Right atrium auricular region (tissue), 2 donors: ENCODE measurements at regions not wholly inside any gene's neighbourhood (a gene's known extent, or its start where the extent isn't known, plus 50 kb on each side); places are given as distances from the start of the nearest gene placed in this dataset.
"Not testable (repeated sequence)": the region's sequence is repeated elsewhere in the genome, so short reads cannot be mapped to it uniquely, and the experiment has no call there.

Experiments used
- DNase-seq: peaks from one replicate; pipeline ENCODE4 v3.0.0-alpha.2; 2019; ENCODE audit warnings: low spot score
- H3K27ac ChIP-seq, 2 donors: fragments of 200-600 bp; sonication (generic); 1 replicate in 1 of 2; 2 replicates in 1 of 2; pipeline ENCODE4 v1.5.1; 2016 to 2019
- H3K27me3 ChIP-seq, 2 donors: fragments of 200-600 bp; sonication (generic); one replicate each; pipeline versions ENCODE4 v1.5.1 to v1.6.0; 2017 to 2019
- H3K36me3 ChIP-seq: fragments of 200-600 bp; sonication (generic); one replicate; pipeline ENCODE4 v1.5.1; 2016
- H3K4me1 ChIP-seq, 2 donors: fragments of 200-600 bp; sonication (generic); one replicate each; pipeline versions ENCODE4 v1.5.1 to v1.6.0; 2017 to 2019
- H3K4me3 ChIP-seq, 2 donors: fragments of 200-600 bp; sonication (generic); 1 replicate in 1 of 2; 2 replicates in 1 of 2; pipeline ENCODE4 v1.5.1; 2017 to 2019; ENCODE audit warnings: mild to moderate bottlenecking in 1 of 2, moderate library complexity in 1 of 2
- H3K9me3 ChIP-seq, 2 donors: fragments of 200-600 bp; sonication (generic); one replicate each; pipeline ENCODE4 v1.5.1; 2019
- TF ChIP-seq, protein P1 (sequence below), 2 donors: fragments of 200-600 bp; sonication (generic); IDR thresholded peaks; one replicate each; pipeline ENCODE4 v1.5.1; 2019; ENCODE audit warnings: antibody characterized with exemption in 2 of 2

DNA sequence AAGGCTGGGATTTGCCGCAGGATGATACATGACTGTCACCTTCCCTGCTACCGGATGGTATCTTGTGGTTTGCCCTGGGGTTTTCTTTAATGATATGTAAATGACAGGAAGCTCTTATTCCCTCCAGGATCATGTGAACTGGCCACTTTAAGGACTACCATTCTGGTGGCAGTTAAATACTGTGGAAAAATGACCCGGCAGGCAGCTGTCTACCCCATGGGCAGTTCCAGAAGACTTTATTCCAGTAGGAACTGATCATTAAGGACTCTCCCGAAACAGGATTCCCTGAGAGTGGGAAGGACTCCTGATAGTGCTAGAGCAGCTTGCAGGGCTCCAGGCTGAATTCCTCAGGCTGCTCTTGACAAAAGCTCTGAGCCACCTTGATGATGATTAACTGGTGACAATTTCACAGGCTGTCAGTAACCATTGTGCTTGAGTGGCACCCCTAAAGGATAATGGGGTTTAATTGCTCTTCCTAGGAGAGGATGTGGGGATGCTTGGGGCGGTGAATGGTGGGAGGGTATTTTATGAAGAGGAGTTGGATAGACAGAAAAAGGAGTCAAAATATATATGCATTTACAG is 212.0 kb downstream of the CPS1 start:
- H3K9me3 ChIP-seq, result no peaks in the 10 kb centered on the region
- H3K36me3 ChIP-seq, result no peaks in the 10 kb centered on the region
- no peak for DNase-seq
- no peak overlapping the region for H3K4me3 ChIP-seq
- TF ChIP-seq, protein P1, sequence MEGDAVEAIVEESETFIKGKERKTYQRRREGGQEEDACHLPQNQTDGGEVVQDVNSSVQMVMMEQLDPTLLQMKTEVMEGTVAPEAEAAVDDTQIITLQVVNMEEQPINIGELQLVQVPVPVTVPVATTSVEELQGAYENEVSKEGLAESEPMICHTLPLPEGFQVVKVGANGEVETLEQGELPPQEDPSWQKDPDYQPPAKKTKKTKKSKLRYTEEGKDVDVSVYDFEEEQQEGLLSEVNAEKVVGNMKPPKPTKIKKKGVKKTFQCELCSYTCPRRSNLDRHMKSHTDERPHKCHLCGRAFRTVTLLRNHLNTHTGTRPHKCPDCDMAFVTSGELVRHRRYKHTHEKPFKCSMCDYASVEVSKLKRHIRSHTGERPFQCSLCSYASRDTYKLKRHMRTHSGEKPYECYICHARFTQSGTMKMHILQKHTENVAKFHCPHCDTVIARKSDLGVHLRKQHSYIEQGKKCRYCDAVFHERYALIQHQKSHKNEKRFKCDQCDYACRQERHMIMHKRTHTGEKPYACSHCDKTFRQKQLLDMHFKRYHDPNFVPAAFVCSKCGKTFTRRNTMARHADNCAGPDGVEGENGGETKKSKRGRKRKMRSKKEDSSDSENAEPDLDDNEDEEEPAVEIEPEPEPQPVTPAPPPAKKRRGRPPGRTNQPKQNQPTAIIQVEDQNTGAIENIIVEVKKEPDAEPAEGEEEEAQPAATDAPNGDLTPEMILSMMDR (IDR thresholded peaks at IDR 0.05), result no peak
- H3K27me3 ChIP-seq, result no peaks in the 10 kb centered on the region
- no peak overlapping the region for H3K27ac ChIP-seq
- H3K4me1 ChIP-seq, result no peaks in the 10 kb centered on the region

DNA sequence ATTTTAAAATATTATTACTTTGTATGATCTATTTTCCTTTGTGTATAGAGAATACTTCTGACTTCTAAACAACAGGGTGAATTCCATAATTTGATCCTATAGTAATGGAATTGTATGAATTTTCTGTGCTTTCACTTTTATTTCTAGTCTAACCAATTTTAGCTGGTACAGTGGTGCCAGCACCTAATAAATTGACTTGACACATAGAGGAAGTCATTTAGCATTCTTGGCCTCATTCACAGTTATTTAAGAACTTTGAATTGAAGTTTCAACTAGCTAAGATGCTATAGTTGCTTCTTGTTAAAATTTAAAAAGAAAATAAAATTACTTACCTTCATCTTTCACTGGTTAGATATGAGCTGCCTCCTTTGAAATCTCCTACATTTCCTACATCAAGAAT is 220.4 kb downstream of the CPS1 start:
- Histone ChIP-seq H3K27ac (no peak overlapping the region), H3K4me3 (no peak overlapping the region), H3K9me3 (no peaks in the 10 kb centered on the region), H3K4me1 (no peaks in the 10 kb centered on the region), H3K27me3 (no peaks in the 10 kb centered on the region), H3K36me3 (no peaks in the 10 kb centered on the region)
- TF ChIP-seq, protein P1 (IDR thresholded peaks at IDR 0.05), result no peak
- DNase-seq, result no peak

DNA sequence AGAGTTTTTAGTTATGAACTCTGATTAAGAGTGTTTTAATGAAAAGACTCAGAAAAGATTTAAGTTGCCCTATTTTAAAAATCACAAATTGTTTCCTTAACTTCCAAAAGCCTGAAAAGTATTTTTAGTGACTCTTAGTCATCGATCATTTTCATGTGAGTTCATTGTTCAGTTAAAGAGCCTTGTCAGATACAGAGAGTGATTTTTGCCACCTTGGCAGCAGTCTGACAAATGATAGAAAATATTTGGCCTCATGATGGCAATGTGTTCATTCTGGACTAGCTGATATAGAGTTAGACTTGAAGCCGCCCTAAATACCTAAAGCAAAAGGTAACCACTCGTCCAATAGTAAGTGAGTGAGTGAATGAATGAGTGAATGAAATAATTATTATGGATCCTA is 225.8 kb downstream of the CPS1 start:
- DNase-seq, result no peak
- H3K36me3 ChIP-seq, result no peaks in the 10 kb centered on the region
- H3K27ac ChIP-seq, result no peak overlapping the region
- H3K4me1 ChIP-seq, result no peaks in the 10 kb centered on the region
- no peaks in the 10 kb centered on the region for H3K27me3 ChIP-seq
- H3K9me3 ChIP-seq, result no peaks in the 10 kb centered on the region
- TF ChIP-seq, protein P1 (IDR thresholded peaks at IDR 0.05), result no peak
- no peak overlapping the region for H3K4me3 ChIP-seq

DNA sequence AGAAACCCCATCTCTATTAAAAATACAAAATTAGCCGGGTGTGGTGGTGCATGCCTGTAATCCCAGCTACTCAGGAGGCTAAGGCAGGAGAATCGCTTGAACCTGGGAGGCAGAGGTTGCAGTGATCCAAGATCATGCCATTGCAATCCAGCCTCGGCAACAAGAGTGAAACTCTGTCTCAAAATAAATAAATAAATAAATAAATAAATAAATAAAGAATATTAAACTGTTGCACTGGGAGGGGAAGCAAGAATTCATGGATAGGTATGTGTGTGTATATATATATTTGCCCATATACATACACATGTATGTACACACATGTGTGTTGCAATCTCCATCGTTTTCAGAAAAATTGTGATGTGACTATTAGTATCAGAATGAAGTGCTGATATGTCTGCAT is 231.4 kb downstream of the CPS1 start:
- H3K27ac ChIP-seq, H3K4me1 ChIP-seq: not testable (repeated sequence)

DNA sequence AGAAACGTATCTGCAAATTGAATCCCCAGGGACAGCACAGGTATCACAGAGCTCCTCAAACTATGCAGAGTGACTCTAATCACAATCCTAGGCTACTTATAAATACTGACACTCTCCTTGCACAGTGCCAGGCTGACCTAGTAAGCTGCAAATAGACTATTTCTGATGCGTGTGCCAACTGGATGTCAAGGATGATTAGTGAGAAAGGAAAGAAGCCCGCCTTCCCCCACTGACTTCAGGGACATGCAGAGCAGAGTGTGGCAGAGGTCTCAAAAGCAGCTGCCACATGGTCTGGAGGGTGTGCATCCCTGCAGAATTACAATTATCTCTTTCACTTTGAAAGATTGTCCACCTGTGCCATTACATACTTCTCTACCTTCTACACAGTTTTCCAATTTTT is 235.6 kb downstream of the CPS1 start:
- TF ChIP-seq, protein P1 (IDR thresholded peaks at IDR 0.05), result no peak
- H3K4me3 ChIP-seq, result no peak overlapping the region
- no peaks in the 10 kb centered on the region for H3K4me1 ChIP-seq
- H3K36me3 ChIP-seq, result no peaks in the 10 kb centered on the region
- no peak for DNase-seq
- H3K27me3 ChIP-seq, result no peaks in the 10 kb centered on the region
- H3K27ac ChIP-seq, result no peak overlapping the region
- no peaks in the 10 kb centered on the region for H3K9me3 ChIP-seq

More for the DNA sequence above, 231.4 kb downstream of the CPS1 start:
- not testable (repeated sequence) for DNase-seq, H3K9me3 ChIP-seq, H3K27me3 ChIP-seq, H3K36me3 ChIP-seq, H3K4me3 ChIP-seq

DNA sequence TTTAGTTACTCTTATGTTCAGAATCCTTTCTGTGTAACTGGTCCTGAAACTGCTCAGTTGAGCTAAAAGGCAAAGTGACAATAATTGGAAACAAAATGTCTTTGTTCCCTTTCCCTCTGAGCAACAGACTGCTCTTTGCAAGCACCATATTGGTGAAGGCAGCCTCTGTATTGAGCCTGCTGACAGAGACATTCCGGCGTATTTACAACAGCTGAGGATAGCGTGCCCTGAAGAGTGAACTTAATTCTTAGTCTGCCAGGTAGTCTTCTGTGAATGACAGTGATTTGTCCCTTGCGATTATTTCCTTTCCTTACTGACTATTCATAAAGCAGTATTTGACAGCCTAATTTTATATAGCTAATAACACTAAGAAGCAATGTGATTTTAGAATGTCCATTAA is 239.1 kb downstream of the CPS1 start:
- H3K27me3 ChIP-seq, result no peaks in the 10 kb centered on the region
- no peaks in the 10 kb centered on the region for H3K9me3 ChIP-seq
- DNase-seq, result no peak
- TF ChIP-seq, protein P1 (IDR thresholded peaks at IDR 0.05), result no peak
- H3K36me3 ChIP-seq, result no peaks in the 10 kb centered on the region
- no peaks in the 10 kb centered on the region for H3K4me1 ChIP-seq
- no peak overlapping the region for H3K27ac ChIP-seq
- H3K4me3 ChIP-seq, result no peak overlapping the region
